Fibroblast of mammary gland (primary cell): ENCODE measurements at regions not wholly inside any gene's neighbourhood (a gene's known extent, or its start where the extent isn't known, plus 50 kb on each side); places are given as distances from the start of the nearest gene placed in this dataset.
A peak's percentile ranks its signal among the peaks of the same experiment; 100 is the strongest.

Experiments
- DNase-seq: peaks from one replicate; pipeline ENCODE4 v3.0.0-alpha.2; 2010; ENCODE audit warnings: low read depth
- H3K4me3 ChIP-seq: 2 replicates; pipeline ENCODE4 v1.5.1; 2011; ENCODE audit warnings: low read depth, mild to moderate bottlenecking, low read length, moderate library complexity; ENCODE audit not compliant: control insufficient read depth
- TF ChIP-seq, protein P1 (sequence below): conservative IDR thresholded peaks from 2 replicates; pipeline ENCODE4 v1.5.1; 2011; ENCODE audit warnings: low read depth, low read length, inconsistent platforms; ENCODE audit not compliant: control insufficient read depth, insufficient read depth

GRCh38 chr6:166862978-166863530 lies 93.3 kb downstream of the RNASET2 start:
- no peak for DNase-seq
- H3K4me3 ChIP-seq = no peak overlapping the region
- TF ChIP-seq, protein P1, sequence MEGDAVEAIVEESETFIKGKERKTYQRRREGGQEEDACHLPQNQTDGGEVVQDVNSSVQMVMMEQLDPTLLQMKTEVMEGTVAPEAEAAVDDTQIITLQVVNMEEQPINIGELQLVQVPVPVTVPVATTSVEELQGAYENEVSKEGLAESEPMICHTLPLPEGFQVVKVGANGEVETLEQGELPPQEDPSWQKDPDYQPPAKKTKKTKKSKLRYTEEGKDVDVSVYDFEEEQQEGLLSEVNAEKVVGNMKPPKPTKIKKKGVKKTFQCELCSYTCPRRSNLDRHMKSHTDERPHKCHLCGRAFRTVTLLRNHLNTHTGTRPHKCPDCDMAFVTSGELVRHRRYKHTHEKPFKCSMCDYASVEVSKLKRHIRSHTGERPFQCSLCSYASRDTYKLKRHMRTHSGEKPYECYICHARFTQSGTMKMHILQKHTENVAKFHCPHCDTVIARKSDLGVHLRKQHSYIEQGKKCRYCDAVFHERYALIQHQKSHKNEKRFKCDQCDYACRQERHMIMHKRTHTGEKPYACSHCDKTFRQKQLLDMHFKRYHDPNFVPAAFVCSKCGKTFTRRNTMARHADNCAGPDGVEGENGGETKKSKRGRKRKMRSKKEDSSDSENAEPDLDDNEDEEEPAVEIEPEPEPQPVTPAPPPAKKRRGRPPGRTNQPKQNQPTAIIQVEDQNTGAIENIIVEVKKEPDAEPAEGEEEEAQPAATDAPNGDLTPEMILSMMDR = no peak

DNA sequence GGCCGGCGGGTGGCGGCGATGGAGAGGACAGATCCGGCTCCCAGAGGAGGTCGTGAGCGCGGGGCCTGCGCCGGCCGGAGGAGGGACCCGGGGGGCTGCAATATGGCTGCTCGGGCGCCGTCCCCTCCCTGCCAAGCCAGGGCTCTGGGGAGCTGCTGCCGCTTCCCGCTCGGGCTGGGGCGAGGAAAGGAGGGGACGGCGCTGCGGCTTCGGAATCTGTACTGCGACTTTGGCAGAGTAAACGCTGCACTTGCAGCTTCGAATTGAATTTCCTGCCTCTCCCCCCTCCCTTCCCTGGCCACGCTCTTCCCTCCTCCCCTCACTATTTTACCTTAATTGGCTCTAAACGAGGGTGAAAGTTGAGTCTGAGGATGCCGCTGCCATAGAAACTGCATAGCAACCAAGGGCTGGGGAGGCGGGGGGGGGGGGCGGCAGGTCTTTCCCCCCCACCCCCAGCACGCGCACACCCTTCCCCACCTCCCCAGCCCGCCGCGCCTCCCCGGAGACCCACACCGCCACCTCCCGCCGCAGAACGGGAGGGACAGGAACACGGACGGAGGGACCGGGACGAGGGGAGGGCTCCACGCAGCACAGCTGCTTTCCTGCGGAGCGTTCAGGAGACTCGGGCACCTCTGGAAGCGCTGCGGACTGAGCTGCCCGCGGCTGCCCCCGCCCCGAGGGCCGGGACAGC lies 93.9 kb downstream of the RNASET2 start:
- no peak for DNase-seq
- peak overlapping the region; percentile 1 for H3K4me3 ChIP-seq
- TF ChIP-seq, protein P1 = no peak

DNA sequence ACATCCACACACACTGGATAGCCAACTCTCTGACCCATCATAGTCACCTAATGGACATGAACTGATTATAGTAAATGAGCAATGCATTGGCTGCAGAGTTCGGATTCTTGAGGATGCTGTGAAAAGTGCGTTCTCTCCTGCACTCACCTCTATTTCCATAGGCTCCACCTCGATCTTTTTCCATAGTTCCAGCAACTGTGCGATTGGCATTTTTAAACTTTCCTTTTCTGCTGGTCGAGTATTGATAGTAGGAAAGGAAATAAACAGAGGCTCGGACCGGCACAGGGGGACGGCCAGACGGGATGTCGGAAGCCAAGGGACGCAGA lies 94.4 kb downstream of the RNASET2 start:
- TF ChIP-seq, protein P1 = no peak
- no peak for DNase-seq
- H3K4me3 ChIP-seq = peak overlapping the region; percentile 1

- DNase-seq = no peak
- H3K4me3 ChIP-seq = no peak overlapping the region
- TF ChIP-seq, protein P1 = no peak
Measured at GRCh38 chr6:166861304-166861703, 95.0 kb downstream of the RNASET2 start.

- DNase-seq = no peak
- TF ChIP-seq, protein P1 = no peak
- H3K4me3 ChIP-seq = no peak overlapping the region
Measured at GRCh38 chr6:166860392-166860791, 96.0 kb downstream of the RNASET2 start.

- TF ChIP-seq, protein P1 = no peak
- no peak for DNase-seq
- H3K4me3 ChIP-seq = no peak overlapping the region
Measured at GRCh38 chr6:166855416-166855815, 100.9 kb downstream of the RNASET2 start.
